K562 (cell line): ENCODE measurements at regions not wholly inside any gene's neighbourhood (a gene's known extent, or its start where the extent isn't known, plus 50 kb on each side); places are given as distances from the start of the nearest gene placed in this dataset.

Experiments
- ATAC-seq: fragments of 200-7000 bp; cut with Tn5 transposase; 3 replicates; pipeline ENCODE4 v1.9.1; 2020; ENCODE audit warnings: moderate library complexity
- BruUV-seq: library from RNA; stranded (reverse); fragments of 400-500 nt; replicated peaks from 2 replicates; lab custom pipeline; 2021; lab: Mats Ljungman, UMichigan
- CTCF ChIA-PET: fragments of 300-600 bp; formaldehyde crosslinking; extraction: SDS; loops from one replicate; lab custom pipeline; 2021; ENCODE audit warnings: low intra/inter-chr PET ratio; lab: Yijun Ruan, JAX
- POLR2A ChIA-PET: fragments of 300-600, 350-650 bp; sonication (Branson Sonifier 250); formaldehyde crosslinking; extraction: SDS; loops from one replicate; lab custom pipeline; 2021; ENCODE audit warnings: antibody characterized with exemption, inconsistent platforms; lab: Yijun Ruan, JAX
- DNase-seq, 4 experiments: peaks; one replicate each; pipeline versions ENCODE4 v3.0.0 to v3.0.0-alpha.2; 2011 to 2018; ENCODE audit warnings: low spot score in 3 of 4, mixed read lengths in 3 of 4; ENCODE audit errors: extremely low read depth in 1 of 4
- FAIRE-seq: peaks from 2 replicates; lab custom pipeline; 2011; peaks lifted over from hg19 to GRCh38; lab: Jason Lieb, UNC
- H2AFZ ChIP-seq: 2 replicates; pipeline ENCODE4 v1.6.0; 2011; ENCODE audit warnings: low read depth, low read length, control low read depth, inconsistent platforms
- H3K27ac ChIP-seq: fragments of 200-600 bp; 3 replicates; pipeline ENCODE4 v1.8.0; 2011; ENCODE audit warnings: low read depth, mild to moderate bottlenecking, control low read depth, inconsistent platforms, low read length, moderate library complexity, mixed read lengths; ENCODE audit errors: extremely low read depth
- H3K27me3 ChIP-seq, 2 experiments: fragments of 300-600 bp in 1 of 2; 2 replicates in 1 of 2; 3 replicates in 1 of 2; pipeline versions ENCODE4 v1.6.0 to v1.8.0; 2011; ENCODE audit warnings: inconsistent platforms in 2 of 2, low read length in 2 of 2, mild to moderate bottlenecking in 1 of 2, mixed read lengths in 1 of 2, moderate library complexity in 1 of 2; ENCODE audit not compliant: control insufficient read depth in 2 of 2, insufficient read depth in 2 of 2
- H3K36me3 ChIP-seq: fragments of 300-600 bp; 3 replicates; pipeline ENCODE4 v1.8.0; 2011; ENCODE audit warnings: mild to moderate bottlenecking, low read length, inconsistent platforms; ENCODE audit not compliant: control insufficient read depth, insufficient read depth
- H3K4me1 ChIP-seq, 2 experiments: fragments of 200-600 bp in 1 of 2; replicated peaks in 1 of 2; 2 replicates in 1 of 2; 3 replicates in 1 of 2; pipeline versions ENCODE4 v1.5.1 to v1.8.0; 2011; ENCODE audit warnings: inconsistent platforms in 2 of 2, low read length in 2 of 2, mild to moderate bottlenecking in 1 of 2, mixed read lengths in 1 of 2, moderate library complexity in 1 of 2; ENCODE audit not compliant: control insufficient read depth in 2 of 2, insufficient read depth in 2 of 2
- H3K4me2 ChIP-seq: 2 replicates; pipeline ENCODE4 v1.6.1; 2011; ENCODE audit warnings: low read length, control low read depth, inconsistent platforms, mixed read lengths; ENCODE audit not compliant: insufficient read depth
- H3K4me3 ChIP-seq: fragments of 200-600 bp; sonication (generic), shearing (Covaris generic); 2 replicates; pipeline ENCODE4 v1.5.1; 2016; ENCODE audit warnings: control low read depth, inconsistent platforms
- H3K79me2 ChIP-seq: fragments of 200-600 bp; 3 replicates; pipeline ENCODE4 v1.8.0; 2011; ENCODE audit warnings: low read length, inconsistent platforms; ENCODE audit not compliant: control insufficient read depth, insufficient read depth
- H3K9ac ChIP-seq, 2 experiments: 2 replicates each; pipeline versions ENCODE4 v1.6.0 to v1.6.1; 2011; ENCODE audit warnings: low read depth in 2 of 2, low read length in 2 of 2, control low read depth in 1 of 2, inconsistent platforms in 1 of 2, mild to moderate bottlenecking in 1 of 2, mixed read lengths in 1 of 2; ENCODE audit not compliant: insufficient read depth in 1 of 2
- H3K9me1 ChIP-seq: one replicate; pipeline ENCODE4 v1.6.0; 2011; ENCODE audit warnings: inconsistent platforms, mild to moderate bottlenecking, low read length, moderate library complexity; ENCODE audit not compliant: control insufficient read depth, insufficient read depth
- H3K9me3 ChIP-seq: replicated peaks from 2 replicates; pipeline ENCODE4 v1.5.1; 2011; ENCODE audit warnings: low read depth, low read length, inconsistent platforms; ENCODE audit not compliant: control insufficient read depth, insufficient read depth
- H4K20me1 ChIP-seq: replicated peaks from 2 replicates; pipeline ENCODE4 v1.6.1; 2011; ENCODE audit warnings: low read length, inconsistent platforms, mixed read lengths; ENCODE audit not compliant: control insufficient read depth, insufficient read depth
- CBX1 ChIP-seq: sonication (generic); IDR thresholded peaks from 2 replicates; pipeline ENCODE4 v1.6.1; 2016; ENCODE audit warnings: antibody characterized with exemption, low read depth, mild to moderate bottlenecking
- CGGBP1 ChIP-seq: fragments of 250-450 bp; sonication (Bioruptor Pico); IDR thresholded peaks from 2 replicates; pipeline ENCODE4 v1.9.0; 2021; ENCODE audit warnings: mild to moderate bottlenecking
- CTBP1 ChIP-seq: fragments of 450-650 bp; IDR thresholded peaks from 2 replicates; pipeline ENCODE4 v1.6.1; 2016; ENCODE audit warnings: borderline replicate concordance
- DLX4 ChIP-seq: fragments of 250-450 bp; sonication (Bioruptor Pico); IDR thresholded peaks from 2 replicates; pipeline ENCODE4 v1.6.1; 2021; ENCODE audit warnings: mild to moderate bottlenecking
- HMG20B ChIP-seq: fragments of 250-450 bp; sonication (Bioruptor Pico); IDR thresholded peaks from 2 replicates; pipeline ENCODE4 v1.5.0; 2021; ENCODE audit warnings: mild to moderate bottlenecking
- NR2F6 ChIP-seq: fragments of 450-650 bp; formaldehyde crosslinking; IDR thresholded peaks from 2 replicates; pipeline ENCODE4 v1.4.0; 2020; ENCODE audit warnings: mild to moderate bottlenecking
- PHF8 ChIP-seq: fragments of 200-600 bp; sonication (generic); IDR thresholded peaks from 2 replicates; pipeline ENCODE4 v1.6.1; 2012; ENCODE audit warnings: mixed run types, mild to moderate bottlenecking, inconsistent platforms, low read length, moderate library complexity, borderline replicate concordance
- RCOR1 ChIP-seq, 2 experiments: IDR thresholded peaks; 2 replicates each; pipeline ENCODE4 v1.6.1; 2012; ENCODE audit warnings: low read depth in 2 of 2, low read length in 2 of 2, borderline replicate concordance in 1 of 2, improper control_type of control experiment in 1 of 2
- SIX5 ChIP-seq, 2 experiments: IDR thresholded peaks; 2 replicates each; pipeline ENCODE4 v1.6.1; 2011; ENCODE audit warnings: low read length in 2 of 2, borderline replicate concordance in 1 of 2, low read depth in 1 of 2, mild to moderate bottlenecking in 1 of 2, moderate library complexity in 1 of 2; ENCODE audit not compliant: insufficient read depth in 1 of 2
- SNRNP70 ChIP-seq: fragments of 200-400 bp; formaldehyde crosslinking; optimal IDR thresholded peaks from 2 replicates; pipeline ENCODE3; 2017; ENCODE audit warnings: low read depth, low read length
- ZNF140 ChIP-seq: fragments of 250-450 bp; sonication (Bioruptor Pico); IDR thresholded peaks from 2 replicates; pipeline ENCODE4 v1.8.0; 2021; ENCODE audit warnings: moderate library complexity, mild to moderate bottlenecking, inconsistent platforms
- ZNF175 ChIP-seq: fragments of 200-800 bp; sonication (Bioruptor generic); IDR thresholded peaks from 2 replicates; pipeline ENCODE4 v1.6.1; 2016; ENCODE audit warnings: low read depth, mild to moderate bottlenecking, missing genetic modification characterization, missing compliant biosample characterization
- ZNF24 ChIP-seq: fragments of 450-650 bp; IDR thresholded peaks from 2 replicates; pipeline ENCODE4 v1.6.1; 2016
- ZNF639 ChIP-seq, 2 experiments: fragments of 200-800 bp in 1 of 2; sonication (Bioruptor generic) in 1 of 2; sonication (generic) in 1 of 2; formaldehyde crosslinking in 1 of 2; IDR thresholded peaks in 1 of 2; conservative IDR thresholded peaks in 1 of 2; 2 replicates each; pipeline versions ENCODE4 v1.5.0 to v1.6.1; 2016 to 2020; ENCODE audit warnings: missing compliant biosample characterization in 1 of 2, missing genetic modification characterization in 1 of 2, missing genetic modification reagents in 1 of 2
- in situ Hi-C: fragments of 300-500 bp; cut with MboI; formaldehyde crosslinking; loops from 4 replicates; pipeline ENCODE4 v1.15.0; 2018; ENCODE audit warnings: inconsistent platforms, mixed read lengths
- intact Hi-C: fragments of 100-400 bp; cut with micrococcal nuclease; formaldehyde crosslinking; loops from 2 replicates; pipeline ENCODE4 v1.14.2; 2022

GRCh38 chr3:30358871-30359270 is 247.5 kb upstream of the TGFBR2 start (continued):
- TF ChIP-seq ZNF639 (CRISPR knock-in tag; conservative IDR thresholded peaks at IDR 0.05 in 1 of 2, IDR thresholded peaks at IDR 0.05 in 1 of 2), result no peak
- no peak for TF ChIP-seq CGGBP1
- no peak for TF ChIP-seq NR2F6
- no peak for TF ChIP-seq CTBP1
- no peak for TF ChIP-seq RCOR1 (IDR thresholded peaks at IDR 0.05; ENCODE audit: borderline replicate concordance in 1 of 2, low read depth in 2 of 2, low read length in 2 of 2)
- no peak for TF ChIP-seq PHF8

DNA sequence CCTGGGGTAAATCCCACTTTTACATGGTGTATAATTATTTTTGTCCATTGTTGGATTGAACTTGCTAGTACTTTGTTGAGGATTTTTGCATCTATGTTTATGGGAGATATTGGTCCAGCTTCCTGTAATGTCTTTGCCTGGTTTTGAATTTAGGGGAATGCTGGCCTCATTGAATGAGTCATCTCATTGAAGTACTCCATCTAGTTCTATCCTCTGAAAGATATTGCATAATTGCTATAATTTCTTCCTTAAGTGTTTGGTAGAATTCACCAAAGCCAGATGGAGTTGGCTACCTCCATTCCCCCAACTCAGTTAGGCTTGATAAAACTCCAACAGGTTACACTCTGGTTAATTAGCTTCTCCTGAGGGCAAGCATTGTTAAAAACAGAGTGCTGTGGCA is 237.4 kb upstream of the TGFBR2 start:
- Histone ChIP-seq H4K20me1 (no peaks in the 10 kb centered on the region), H3K4me2 (no peak overlapping the region), H3K27me3 (no peaks in the 10 kb centered on the region), H3K36me3 (no peaks in the 10 kb centered on the region), H3K4me3 (no peak overlapping the region), H2AFZ (no peak overlapping the region), H3K9ac (no peak overlapping the region), H3K4me1 (no peaks in the 10 kb centered on the region), H3K27ac (no peak overlapping the region), H3K9me1 (no peaks in the 10 kb centered on the region), H3K79me2 (no peaks in the 10 kb centered on the region), H3K9me3 (no peaks in the 10 kb centered on the region)
- ChIA-PET POLR2A (no interaction called here), CTCF (no interaction called here)
- no peak for FAIRE-seq
- ATAC-seq, result no peak
- intact Hi-C loops, result no loop called here
- in situ Hi-C loops, result no loop called here
- BruUV-seq, result no TSS peak
- DNase-seq, result no peak
- TF ChIP-seq HMG20B (CRISPR knock-in tag) (no peak), ZNF24 (no peak), DLX4 (CRISPR knock-in tag) (no peak), SIX5 (IDR thresholded peaks at IDR 0.05; ENCODE audit: borderline replicate concordance in 1 of 2, insufficient read depth in 1 of 2, low read depth in 1 of 2, low read length in 2 of 2) (no peak), CBX1 (no peak), ZNF140 (CRISPR knock-in tag) (no peak), ZNF175 (CRISPR knock-in tag) (no peak), SNRNP70 (no peak)
